GM19035 (cell line): ENCODE measurements at regions not wholly inside any gene's neighbourhood (a gene's known extent, or its start where the extent isn't known, plus 50 kb on each side); places are given as distances from the start of the nearest gene placed in this dataset.

ENCODE experiments used
- ATAC-seq: cut with Tn5 transposase; IDR thresholded peaks from one replicate; pipeline ENCODE4 v1.9.1; 2021; ENCODE audit not compliant: unreplicated experiment

- ATAC-seq = no peak
Observed at GRCh38 chr20:60500038-60500701, 541.9 kb downstream of the CDH26 start.

- no peak for ATAC-seq
Observed at GRCh38 chr20:60501048-60501447, 542.8 kb downstream of the CDH26 start.

DNA sequence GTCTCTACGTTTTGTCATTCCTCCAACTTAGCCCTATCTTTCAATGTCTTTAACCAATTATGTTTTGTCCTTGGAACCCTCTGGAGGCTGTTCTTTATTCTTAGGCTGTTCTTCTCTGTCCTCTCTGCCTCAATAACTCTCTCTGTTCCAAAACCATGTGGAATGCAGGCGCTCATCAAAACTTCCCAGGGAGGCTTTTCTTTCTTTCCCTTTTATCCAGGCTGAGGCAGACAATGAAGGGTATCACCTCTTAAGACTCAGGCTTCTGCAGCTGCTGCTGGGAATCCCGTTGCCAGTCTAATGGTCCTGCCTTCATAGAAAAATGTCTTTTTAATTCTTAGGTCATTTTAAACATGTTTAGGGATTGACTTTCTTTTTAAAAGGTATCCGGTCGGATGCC is 544.7 kb downstream of the CDH26 start:
- no peak for ATAC-seq

DNA sequence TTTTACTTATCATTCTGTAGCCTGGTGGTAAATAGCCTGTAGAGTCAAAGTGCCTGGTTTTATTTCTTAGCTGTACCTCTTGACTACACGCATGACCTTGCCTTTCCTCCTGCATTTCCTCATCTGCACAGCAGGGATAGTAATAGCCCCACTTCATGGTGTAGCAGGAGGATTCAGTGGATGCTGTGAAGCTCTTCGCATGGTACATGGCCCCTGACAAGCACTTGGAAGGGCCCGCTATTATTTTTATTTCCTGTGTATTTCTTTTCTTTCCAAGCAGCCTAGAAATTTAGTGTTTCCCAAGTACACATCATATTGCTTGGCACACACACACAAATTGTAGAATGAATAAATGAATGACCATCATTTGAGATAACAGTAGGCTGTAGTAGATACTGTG is 547.2 kb downstream of the CDH26 start:
- ATAC-seq = no peak

DNA sequence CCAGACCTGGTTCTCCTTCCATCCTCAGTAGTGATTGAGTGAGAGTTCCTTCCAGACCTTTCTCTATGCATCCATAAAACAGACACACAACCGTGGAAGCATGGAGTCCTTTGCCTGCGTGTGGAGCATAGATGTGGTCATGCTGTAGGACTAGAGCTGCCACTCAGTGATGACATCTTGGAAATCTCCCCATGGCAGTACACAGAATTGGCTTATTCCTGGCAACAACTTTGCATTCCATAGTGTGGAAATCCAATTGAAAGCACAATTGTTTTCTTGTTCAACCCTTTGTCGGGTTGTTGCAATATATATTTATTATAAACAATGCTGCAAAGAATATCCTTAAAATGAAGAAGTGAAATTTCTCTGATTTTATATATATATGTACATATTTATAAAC is 547.8 kb downstream of the CDH26 start:
- ATAC-seq = no peak

- no peak for ATAC-seq
Observed at GRCh38 chr20:60507087-60507694, 549.0 kb downstream of the CDH26 start.

GRCh38 chr20:60509407-60509806 is 551.2 kb downstream of the CDH26 start:
- no peak for ATAC-seq

DNA sequence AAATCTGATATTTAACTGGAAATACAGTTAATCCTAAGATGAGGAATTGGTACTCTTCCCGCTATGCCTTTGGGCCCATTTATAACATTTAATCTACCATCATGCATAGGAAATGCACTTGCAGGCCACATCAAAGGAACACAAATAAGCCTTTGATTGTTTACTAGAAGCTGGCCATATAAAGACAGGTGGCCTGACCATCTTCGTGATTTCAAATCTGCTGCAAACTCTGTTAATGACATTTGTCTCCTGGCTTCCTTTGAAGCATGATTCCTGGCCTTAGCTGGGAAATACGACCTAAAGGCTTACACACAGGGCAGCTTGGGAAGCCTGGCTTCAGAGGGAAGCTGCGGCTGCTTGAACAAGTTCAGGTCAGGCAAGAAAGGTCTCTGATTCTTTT is 552.1 kb downstream of the CDH26 start:
- no peak for ATAC-seq

DNA sequence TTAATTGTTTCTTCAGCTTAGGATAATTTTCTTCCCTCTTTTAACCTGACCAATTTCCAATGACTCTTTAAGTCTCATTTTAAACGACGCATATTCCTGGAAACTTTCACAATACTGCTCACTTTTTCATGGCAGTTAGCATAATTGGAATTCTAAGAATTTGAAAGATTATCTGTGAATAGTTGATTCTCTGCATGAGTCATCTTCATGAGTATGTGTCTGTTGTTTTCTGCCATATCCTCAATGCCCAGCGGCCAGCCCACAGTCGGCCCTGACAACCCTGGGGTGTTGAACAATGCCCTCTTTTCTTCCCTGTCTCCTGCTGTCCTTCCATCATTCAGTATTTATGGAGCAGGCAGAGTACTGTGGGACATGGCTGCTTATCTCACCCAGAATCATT is 554.2 kb downstream of the CDH26 start:
- no peak for ATAC-seq

DNA sequence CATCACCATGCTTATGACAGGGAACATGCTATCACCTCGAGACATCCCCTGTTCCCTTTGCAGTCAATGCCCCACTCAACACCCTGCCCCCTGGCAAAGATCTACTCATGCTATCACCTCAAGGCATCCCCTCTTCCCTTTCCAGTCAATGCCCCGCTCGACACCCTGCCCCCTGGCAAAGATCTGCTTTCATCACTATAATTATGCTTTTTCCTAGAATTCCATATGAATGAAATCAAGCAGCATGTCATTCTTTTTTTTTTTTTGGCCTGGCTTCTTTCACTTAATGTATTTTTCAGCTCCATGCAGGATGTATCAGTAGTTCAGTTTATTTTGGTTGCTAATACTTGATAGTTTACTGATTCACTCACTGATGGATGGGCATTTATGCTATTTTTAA is 554.9 kb downstream of the CDH26 start:
- no peak for ATAC-seq

DNA sequence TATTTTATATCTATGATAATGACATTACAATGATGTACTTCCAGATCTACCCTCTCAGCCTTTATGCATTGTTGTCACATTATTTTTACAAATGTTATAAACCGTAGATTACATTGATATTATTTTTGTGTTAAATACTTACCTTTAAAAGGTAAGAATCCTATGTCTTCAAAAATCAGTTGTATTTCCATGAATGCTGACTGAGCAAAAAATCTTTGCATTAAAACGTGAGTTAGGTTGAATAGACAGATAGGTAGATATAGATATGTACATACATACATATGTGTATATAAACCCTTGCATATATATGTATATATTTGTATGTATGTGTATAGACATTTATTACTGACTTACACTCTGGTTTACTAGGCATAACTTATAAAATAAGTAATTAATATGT is 558.2 kb downstream of the CDH26 start:
- no peak for ATAC-seq

DNA sequence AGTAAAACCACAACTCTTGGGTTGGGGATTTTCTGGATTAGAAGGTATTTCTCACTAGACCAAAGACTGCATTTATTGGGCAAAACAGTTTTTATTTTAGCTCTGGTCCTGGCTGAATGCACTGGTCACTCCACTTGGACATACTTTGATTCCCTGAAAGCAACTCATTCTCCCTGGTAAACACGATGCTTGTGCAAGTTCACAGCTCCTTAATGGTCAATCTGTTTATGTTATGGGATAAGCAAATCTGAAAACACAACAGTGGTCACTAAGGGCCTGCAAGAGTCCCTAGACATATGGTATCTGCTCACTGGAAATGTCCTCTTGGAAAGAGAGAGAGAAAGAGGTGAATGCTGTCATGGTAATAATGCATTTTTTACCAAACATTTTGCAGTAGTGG is 559.8 kb downstream of the CDH26 start:
- ATAC-seq = no peak

GRCh38 chr20:60525397-60525796 is 567.2 kb downstream of the CDH26 start:
- ATAC-seq = no peak

GRCh38 chr20:60527656-60528055 is 569.4 kb downstream of the CDH26 start:
- no peak for ATAC-seq

- no peak for ATAC-seq
Observed at GRCh38 chr20:60528141-60528540, 569.9 kb downstream of the CDH26 start.

- no peak for ATAC-seq
Observed at GRCh38 chr20:60529149-60529548, 570.9 kb downstream of the CDH26 start.

- no peak for ATAC-seq
Observed at GRCh38 chr20:60535211-60535610, 577.0 kb downstream of the CDH26 start.

DNA sequence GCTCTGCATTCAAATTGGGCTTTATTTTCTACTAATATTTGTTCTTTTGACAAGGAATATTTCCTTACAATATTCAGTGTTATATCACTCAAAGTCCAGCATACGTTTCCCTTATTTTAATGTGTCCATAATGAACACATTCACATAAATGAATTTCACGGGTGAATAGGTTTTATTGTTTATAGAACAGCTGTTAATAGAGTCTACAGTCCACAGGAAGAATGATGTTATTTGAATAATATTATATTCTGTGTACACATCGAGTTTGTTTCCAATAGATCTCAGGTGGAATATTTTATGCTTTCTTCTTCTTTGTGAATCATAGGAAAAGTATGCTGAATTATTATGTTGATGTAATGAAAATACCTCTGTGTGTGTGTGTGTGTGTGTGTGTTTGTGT is 582.4 kb downstream of the CDH26 start:
- no peak for ATAC-seq

DNA sequence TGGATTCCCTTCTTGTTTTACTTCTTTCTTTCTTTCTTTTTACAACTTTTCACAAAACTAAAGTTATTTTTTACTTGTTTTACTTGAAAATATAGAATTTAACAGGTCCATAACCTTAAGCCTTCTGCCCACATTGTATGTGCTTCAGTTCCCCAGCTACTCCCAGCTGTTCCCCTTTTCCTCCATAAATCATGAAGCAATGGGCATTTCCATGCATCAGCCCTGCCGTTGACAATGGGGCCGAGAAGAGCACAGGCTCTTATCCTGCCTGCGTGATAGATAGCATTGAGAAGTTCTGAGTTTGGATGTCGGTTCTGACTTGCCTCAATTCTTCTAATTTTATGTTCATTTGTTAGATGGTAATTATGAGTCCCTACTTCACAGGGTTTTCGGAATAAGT is 583.8 kb downstream of the CDH26 start:
- no peak for ATAC-seq

- no peak for ATAC-seq
Observed at GRCh38 chr20:60543598-60543997, 585.4 kb downstream of the CDH26 start.

DNA sequence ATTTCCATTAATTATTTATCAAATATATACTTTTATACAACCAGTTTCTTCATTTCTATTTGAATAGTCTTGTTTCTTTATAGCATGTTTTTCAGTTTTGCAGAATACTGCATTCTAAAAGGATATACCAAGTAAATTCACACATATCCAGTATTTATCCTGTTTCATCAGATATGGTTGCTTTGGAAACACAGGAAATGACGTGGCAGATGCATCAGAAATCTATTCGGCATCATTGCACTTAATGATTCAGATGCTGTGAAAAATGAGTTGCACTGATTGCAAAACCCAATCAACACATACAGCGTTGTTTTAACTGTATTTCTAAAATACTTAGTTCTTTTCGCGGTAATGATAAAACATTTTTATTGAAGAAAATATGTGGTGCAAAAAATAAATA is 594.9 kb downstream of the CDH26 start:
- no peak for ATAC-seq

- no peak for ATAC-seq
Observed at GRCh38 chr20:60558486-60558885, 600.3 kb downstream of the CDH26 start.

DNA sequence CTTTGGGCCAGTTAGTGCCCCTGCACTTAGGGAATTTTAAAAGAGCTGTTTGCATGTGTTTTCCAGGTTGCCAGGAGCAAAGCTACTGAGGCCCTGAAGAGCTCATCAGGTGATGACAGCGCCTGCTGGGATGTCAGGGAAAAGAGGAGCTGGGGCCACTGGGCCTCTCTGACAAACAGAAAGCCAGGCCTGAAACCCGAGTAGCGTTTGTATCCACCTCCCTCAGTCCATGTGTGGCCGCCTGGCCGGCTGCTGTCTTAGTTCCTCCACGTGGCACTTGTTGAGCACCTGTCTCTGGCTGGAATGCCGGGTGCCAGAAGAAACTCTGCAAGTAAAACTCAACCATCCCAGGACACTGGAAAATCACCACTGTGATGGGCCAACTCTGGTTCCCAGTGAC is 601.2 kb downstream of the CDH26 start:
- ATAC-seq = no peak
